ENCODE measurements at regions not wholly inside any gene's neighbourhood (a gene's known extent, or its start where the extent isn't known, plus 50 kb on each side); places are given as distances from the start of the nearest gene placed in this dataset.

- TF ChIP-seq CTCF (IDR thresholded peaks at IDR 0.05; ENCODE audit: low read depth, low read length) (no peak), EZH2phosphoT487 (IDR thresholded peaks at IDR 0.05; ENCODE audit: low read depth) (no peak)
Observed at GRCh38 chr18:78754311-78755043, 225.1 kb upstream of the SALL3 start.
